ENCODE measurements at regions not wholly inside any gene's neighbourhood (a gene's known extent, or its start where the extent isn't known, plus 50 kb on each side); places are given as distances from the start of the nearest gene placed in this dataset.

DNA sequence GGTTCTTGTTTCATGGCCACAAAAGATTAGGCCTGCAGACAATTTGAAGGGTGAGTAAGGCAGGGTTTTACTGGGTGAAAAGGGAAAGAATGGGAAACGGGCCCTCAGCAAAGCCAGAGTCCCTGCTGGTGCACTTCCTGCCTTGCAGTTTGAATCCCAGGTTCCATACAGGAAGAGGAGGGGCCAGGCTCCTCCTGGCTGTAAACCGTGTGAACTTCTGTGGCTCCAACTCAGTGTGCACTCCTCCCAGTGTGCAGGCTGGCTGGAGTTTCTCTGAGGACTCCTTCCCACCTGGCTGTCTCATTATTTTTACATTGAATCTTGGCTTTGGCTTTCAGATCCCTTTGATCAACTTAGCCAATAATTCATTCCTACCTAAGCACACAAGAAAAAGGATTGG is 367.1 kb upstream of the KLF4 start:
- DNase-seq: no peak
- ChIA-PET POLR2A (no interaction called here), CTCF (no interaction called here)
- H3K36me3 Mint-ChIP-seq (ENCODE audit: low read depth): peaks cover 1% of the 10 kb centered on the region
- H3K4me1 Mint-ChIP-seq: no peaks in the 10 kb centered on the region
- no peak overlapping the region for H3K27ac Mint-ChIP-seq
- no peak overlapping the region for H3K4me3 Mint-ChIP-seq
- H3K9me3 Mint-ChIP-seq: peaks cover 5% of the 10 kb centered on the region
- ATAC-seq (ENCODE audit: low read depth): no peak
- intact Hi-C loops (cut with micrococcal nuclease): no loop called here
- TF ChIP-seq, protein P1, sequence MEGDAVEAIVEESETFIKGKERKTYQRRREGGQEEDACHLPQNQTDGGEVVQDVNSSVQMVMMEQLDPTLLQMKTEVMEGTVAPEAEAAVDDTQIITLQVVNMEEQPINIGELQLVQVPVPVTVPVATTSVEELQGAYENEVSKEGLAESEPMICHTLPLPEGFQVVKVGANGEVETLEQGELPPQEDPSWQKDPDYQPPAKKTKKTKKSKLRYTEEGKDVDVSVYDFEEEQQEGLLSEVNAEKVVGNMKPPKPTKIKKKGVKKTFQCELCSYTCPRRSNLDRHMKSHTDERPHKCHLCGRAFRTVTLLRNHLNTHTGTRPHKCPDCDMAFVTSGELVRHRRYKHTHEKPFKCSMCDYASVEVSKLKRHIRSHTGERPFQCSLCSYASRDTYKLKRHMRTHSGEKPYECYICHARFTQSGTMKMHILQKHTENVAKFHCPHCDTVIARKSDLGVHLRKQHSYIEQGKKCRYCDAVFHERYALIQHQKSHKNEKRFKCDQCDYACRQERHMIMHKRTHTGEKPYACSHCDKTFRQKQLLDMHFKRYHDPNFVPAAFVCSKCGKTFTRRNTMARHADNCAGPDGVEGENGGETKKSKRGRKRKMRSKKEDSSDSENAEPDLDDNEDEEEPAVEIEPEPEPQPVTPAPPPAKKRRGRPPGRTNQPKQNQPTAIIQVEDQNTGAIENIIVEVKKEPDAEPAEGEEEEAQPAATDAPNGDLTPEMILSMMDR (IDR thresholded peaks at IDR 0.05): no peak
- H3K27me3 Mint-ChIP-seq: no peaks in the 10 kb centered on the region

DNA sequence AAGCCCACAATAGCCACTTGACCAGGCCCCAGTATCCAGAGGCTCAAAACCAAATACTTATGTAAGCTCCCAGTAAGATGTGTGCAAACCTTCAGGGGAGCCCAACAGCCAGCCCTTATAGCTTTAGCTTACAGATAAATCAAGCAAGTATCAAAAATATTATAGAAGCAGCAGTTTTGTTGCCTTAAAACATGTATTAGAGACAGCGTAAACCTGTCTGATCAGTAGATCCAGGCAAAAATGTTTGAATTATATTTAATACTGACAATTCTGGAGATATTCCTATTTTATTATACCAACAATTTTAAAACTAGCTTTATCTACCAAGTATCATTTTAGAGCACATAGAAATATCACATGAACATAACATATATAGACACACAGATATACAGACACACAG is 365.6 kb upstream of the KLF4 start:
- POLR2A ChIA-PET: no interaction called here
- Mint-ChIP-seq H3K4me3 (no peak overlapping the region), H3K9me3 (peaks cover 5% of the 10 kb centered on the region), H3K27me3 (no peaks in the 10 kb centered on the region), H3K27ac (no peak overlapping the region), H3K4me1 (no peaks in the 10 kb centered on the region), H3K36me3 (ENCODE audit: low read depth) (peaks cover 1% of the 10 kb centered on the region)
- DNase-seq (no peak), ATAC-seq (ENCODE audit: low read depth) (no peak)
- CTCF ChIA-PET: no interaction called here
- TF ChIP-seq, protein P1 (IDR thresholded peaks at IDR 0.05): no peak
- intact Hi-C loops (cut with micrococcal nuclease): no loop called here

- ATAC-seq (ENCODE audit: low read depth) (no peak), DNase-seq (no peak)
- Mint-ChIP-seq H3K4me3 (no peak overlapping the region), H3K4me1 (no peaks in the 10 kb centered on the region), H3K36me3 (ENCODE audit: low read depth) (peaks cover 1% of the 10 kb centered on the region), H3K9me3 (peaks cover 5% of the 10 kb centered on the region), H3K27ac (no peak overlapping the region), H3K27me3 (no peaks in the 10 kb centered on the region)
- intact Hi-C loops (cut with micrococcal nuclease): no loop called here
- TF ChIP-seq, protein P1 (IDR thresholded peaks at IDR 0.05): no peak
- POLR2A ChIA-PET: no interaction called here
- CTCF ChIA-PET: no interaction called here
Observed at GRCh38 chr9:107853461-107853860, 363.9 kb upstream of the KLF4 start.

- ChIA-PET POLR2A (no interaction called here), CTCF (no interaction called here)
- Mint-ChIP-seq H3K9me3 (peaks cover 5% of the 10 kb centered on the region), H3K27me3 (no peaks in the 10 kb centered on the region), H3K4me1 (no peaks in the 10 kb centered on the region), H3K4me3 (no peak overlapping the region), H3K36me3 (ENCODE audit: low read depth) (peaks cover 1% of the 10 kb centered on the region), H3K27ac (no peak overlapping the region)
- DNase-seq (no peak), ATAC-seq (ENCODE audit: low read depth) (no peak)
- TF ChIP-seq, protein P1 (IDR thresholded peaks at IDR 0.05): no peak
- intact Hi-C loops (cut with micrococcal nuclease): no loop called here
Observed at GRCh38 chr9:107852891-107853290, 363.3 kb upstream of the KLF4 start.

GRCh38 chr9:107850653-107851052 is 361.1 kb upstream of the KLF4 start:
- CTCF ChIA-PET: no interaction called here
- Mint-ChIP-seq H3K4me1 (no peaks in the 10 kb centered on the region), H3K36me3 (ENCODE audit: low read depth) (no peaks in the 10 kb centered on the region), H3K4me3 (no peak overlapping the region), H3K27me3 (no peaks in the 10 kb centered on the region), H3K27ac (no peak overlapping the region), H3K9me3 (peaks cover 4% of the 10 kb centered on the region)
- POLR2A ChIA-PET: no interaction called here
- ATAC-seq (ENCODE audit: low read depth) (no peak), DNase-seq (no peak)
- TF ChIP-seq, protein P1 (IDR thresholded peaks at IDR 0.05): no peak
- intact Hi-C loops (cut with micrococcal nuclease): no loop called here
